Ishikawa (cell line): ENCODE measurements at regions not wholly inside any gene's neighbourhood (a gene's known extent, or its start where the extent isn't known, plus 50 kb on each side); places are given as distances from the start of the nearest gene placed in this dataset.

Source experiments
- CEBPB ChIP-seq: IDR thresholded peaks from 2 replicates; pipeline ENCODE4 v1.6.1; 2012
- EGR1 ChIP-seq: IDR thresholded peaks from 2 replicates; pipeline ENCODE4 v1.6.1; 2012
- EP300 ChIP-seq: IDR thresholded peaks from 2 replicates; pipeline ENCODE4 v1.6.1; 2012; ENCODE audit warnings: borderline replicate concordance
- FOXM1 ChIP-seq: IDR thresholded peaks from 2 replicates; pipeline ENCODE4 v1.6.1; 2012; ENCODE audit warnings: low read depth, borderline replicate concordance
- NFIC ChIP-seq: IDR thresholded peaks from 2 replicates; pipeline ENCODE4 v1.6.1; 2012
- RAD21 ChIP-seq: IDR thresholded peaks from 2 replicates; pipeline ENCODE4 v1.6.1; 2012; ENCODE audit warnings: low read depth
- TAF1 ChIP-seq: IDR thresholded peaks from 2 replicates; pipeline ENCODE4 v1.6.1; 2012; ENCODE audit warnings: low read depth, mild to moderate bottlenecking
- TCF12 ChIP-seq: IDR thresholded peaks from 2 replicates; pipeline ENCODE4 v1.6.1; 2012; ENCODE audit warnings: low read depth
- TEAD4 ChIP-seq: IDR thresholded peaks from 2 replicates; pipeline ENCODE4 v1.6.1; 2012
- YY1 ChIP-seq: IDR thresholded peaks from 2 replicates; pipeline ENCODE4 v1.6.1; 2012; ENCODE audit warnings: low read depth
- ZBTB7A ChIP-seq: IDR thresholded peaks from 2 replicates; pipeline ENCODE4 v1.6.1; 2012; ENCODE audit warnings: low read depth
- TF ChIP-seq, protein P1 (sequence below): IDR thresholded peaks from 2 replicates; pipeline ENCODE4 v1.6.1; 2012
- TF ChIP-seq, protein P2 (sequence below): IDR thresholded peaks from 2 replicates; pipeline ENCODE4 v1.6.1; 2012; ENCODE audit warnings: low read depth, mild to moderate bottlenecking
- TF ChIP-seq, protein P3 (sequence below): IDR thresholded peaks from 2 replicates; pipeline ENCODE4 v1.6.1; 2012

DNA sequence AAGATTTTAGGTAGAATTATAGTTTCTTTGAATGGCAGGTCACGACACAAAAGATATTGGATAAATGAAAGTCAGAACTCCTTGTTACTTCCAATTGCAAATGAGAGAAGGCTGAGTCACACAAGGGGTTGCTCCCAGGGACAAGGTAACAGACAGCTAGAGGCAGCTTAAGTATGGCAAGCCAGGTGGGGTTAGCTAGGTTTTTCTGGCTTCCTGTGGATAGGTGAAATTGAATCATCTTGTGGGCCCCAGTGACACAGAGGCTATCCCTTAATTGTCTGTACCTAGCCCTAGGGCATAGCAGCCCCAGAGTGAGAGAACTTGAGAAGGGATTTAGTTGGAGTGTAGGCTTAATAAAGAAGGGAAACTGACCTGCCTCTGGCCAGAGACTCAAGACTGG, 407.7 kb upstream of the SLC8A1 start:
- TF ChIP-seq YY1 (no peak), TAF1 (no peak), NFIC (no peak), EP300 (no peak), ZBTB7A (no peak), CEBPB (no peak), TEAD4 (no peak), TCF12 (no peak), RAD21 (no peak), FOXM1 (no peak), EGR1 (no peak)
- TF ChIP-seq, protein P1, sequence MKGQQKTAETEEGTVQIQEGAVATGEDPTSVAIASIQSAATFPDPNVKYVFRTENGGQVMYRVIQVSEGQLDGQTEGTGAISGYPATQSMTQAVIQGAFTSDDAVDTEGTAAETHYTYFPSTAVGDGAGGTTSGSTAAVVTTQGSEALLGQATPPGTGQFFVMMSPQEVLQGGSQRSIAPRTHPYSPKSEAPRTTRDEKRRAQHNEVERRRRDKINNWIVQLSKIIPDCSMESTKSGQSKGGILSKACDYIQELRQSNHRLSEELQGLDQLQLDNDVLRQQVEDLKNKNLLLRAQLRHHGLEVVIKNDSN = no peak
- TF ChIP-seq, protein P2, sequence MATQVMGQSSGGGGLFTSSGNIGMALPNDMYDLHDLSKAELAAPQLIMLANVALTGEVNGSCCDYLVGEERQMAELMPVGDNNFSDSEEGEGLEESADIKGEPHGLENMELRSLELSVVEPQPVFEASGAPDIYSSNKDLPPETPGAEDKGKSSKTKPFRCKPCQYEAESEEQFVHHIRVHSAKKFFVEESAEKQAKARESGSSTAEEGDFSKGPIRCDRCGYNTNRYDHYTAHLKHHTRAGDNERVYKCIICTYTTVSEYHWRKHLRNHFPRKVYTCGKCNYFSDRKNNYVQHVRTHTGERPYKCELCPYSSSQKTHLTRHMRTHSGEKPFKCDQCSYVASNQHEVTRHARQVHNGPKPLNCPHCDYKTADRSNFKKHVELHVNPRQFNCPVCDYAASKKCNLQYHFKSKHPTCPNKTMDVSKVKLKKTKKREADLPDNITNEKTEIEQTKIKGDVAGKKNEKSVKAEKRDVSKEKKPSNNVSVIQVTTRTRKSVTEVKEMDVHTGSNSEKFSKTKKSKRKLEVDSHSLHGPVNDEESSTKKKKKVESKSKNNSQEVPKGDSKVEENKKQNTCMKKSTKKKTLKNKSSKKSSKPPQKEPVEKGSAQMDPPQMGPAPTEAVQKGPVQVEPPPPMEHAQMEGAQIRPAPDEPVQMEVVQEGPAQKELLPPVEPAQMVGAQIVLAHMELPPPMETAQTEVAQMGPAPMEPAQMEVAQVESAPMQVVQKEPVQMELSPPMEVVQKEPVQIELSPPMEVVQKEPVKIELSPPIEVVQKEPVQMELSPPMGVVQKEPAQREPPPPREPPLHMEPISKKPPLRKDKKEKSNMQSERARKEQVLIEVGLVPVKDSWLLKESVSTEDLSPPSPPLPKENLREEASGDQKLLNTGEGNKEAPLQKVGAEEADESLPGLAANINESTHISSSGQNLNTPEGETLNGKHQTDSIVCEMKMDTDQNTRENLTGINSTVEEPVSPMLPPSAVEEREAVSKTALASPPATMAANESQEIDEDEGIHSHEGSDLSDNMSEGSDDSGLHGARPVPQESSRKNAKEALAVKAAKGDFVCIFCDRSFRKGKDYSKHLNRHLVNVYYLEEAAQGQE = no peak
- TF ChIP-seq, protein P3, sequence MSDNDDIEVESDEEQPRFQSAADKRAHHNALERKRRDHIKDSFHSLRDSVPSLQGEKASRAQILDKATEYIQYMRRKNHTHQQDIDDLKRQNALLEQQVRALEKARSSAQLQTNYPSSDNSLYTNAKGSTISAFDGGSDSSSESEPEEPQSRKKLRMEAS = no peak
